Suprapubic skin (tissue), 4 donors: ENCODE measurements at regions not wholly inside any gene's neighbourhood (a gene's known extent, or its start where the extent isn't known, plus 50 kb on each side); places are given as distances from the start of the nearest gene placed in this dataset.

ENCODE experiments used
- DNase-seq, 2 donors: peaks; one replicate each; pipeline ENCODE4 v3.0.0-alpha.2; 2019; ENCODE audit warnings: low spot score in 2 of 2
- H3K27ac ChIP-seq: fragments of 200-600 bp; sonication (generic); one replicate; pipeline ENCODE4 v1.5.1; 2019
- H3K27me3 ChIP-seq: fragments of 200-600 bp; sonication (generic); one replicate; pipeline ENCODE4 v1.5.1; 2019
- H3K36me3 ChIP-seq: fragments of 200-600 bp; sonication (generic); one replicate; pipeline ENCODE4 v1.5.1; 2019
- H3K4me1 ChIP-seq: fragments of 200-600 bp; sonication (generic); one replicate; pipeline ENCODE4 v1.5.1; 2019
- H3K4me3 ChIP-seq: fragments of 200-600 bp; sonication (generic); one replicate; pipeline ENCODE4 v1.5.1; 2019; ENCODE audit warnings: mild to moderate bottlenecking
- H3K9me3 ChIP-seq: fragments of 200-600 bp; sonication (generic); one replicate; pipeline ENCODE4 v1.5.1; 2019
- EP300 ChIP-seq: sonication (generic); formaldehyde crosslinking; IDR thresholded peaks from one replicate; pipeline ENCODE4 v1.6.1; 2017; ENCODE audit warnings: antibody characterized with exemption
- POLR2A ChIP-seq, 2 donors: fragments of 450-650 bp; IDR thresholded peaks; one replicate each; pipeline ENCODE4 v1.6.1; 2017; ENCODE audit warnings: antibody characterized with exemption in 2 of 2, mild to moderate bottlenecking in 2 of 2, moderate library complexity in 2 of 2
- POLR2AphosphoS5 ChIP-seq, 3 donors: sonication (generic); formaldehyde crosslinking; IDR thresholded peaks; one replicate each; pipeline ENCODE4 v1.6.1; 2017; ENCODE audit warnings: antibody characterized with exemption in 3 of 3
- WGBS: methylation state at CpG from one replicate; pipeline ENCODE4 v1.1.5; 2018; 5-methylcytosine and 5-hydroxymethylcytosine counted together
- TF ChIP-seq, protein P1 (sequence below), 2 donors: fragments of 200-600 bp in 1 of 2; fragments of 450-650 bp in 1 of 2; sonication (generic) in 1 of 2; IDR thresholded peaks; one replicate each; pipeline ENCODE4 v1.5.1; 2016 to 2019; ENCODE audit warnings: antibody characterized with exemption in 2 of 2, mild to moderate bottlenecking in 1 of 2, moderate library complexity in 1 of 2

- Histone ChIP-seq H3K9me3 (no peaks in the 10 kb centered on the region), H3K27me3 (no peaks in the 10 kb centered on the region), H3K4me1 (peaks cover 45% of the 10 kb centered on the region), H3K27ac (no peak overlapping the region), H3K36me3 (no peaks in the 10 kb centered on the region), H3K4me3 (no peak overlapping the region)
- DNase-seq: no peak
- 76% methylated on average over 1 of the region's 1 CpG for WGBS
- TF ChIP-seq, protein P1, sequence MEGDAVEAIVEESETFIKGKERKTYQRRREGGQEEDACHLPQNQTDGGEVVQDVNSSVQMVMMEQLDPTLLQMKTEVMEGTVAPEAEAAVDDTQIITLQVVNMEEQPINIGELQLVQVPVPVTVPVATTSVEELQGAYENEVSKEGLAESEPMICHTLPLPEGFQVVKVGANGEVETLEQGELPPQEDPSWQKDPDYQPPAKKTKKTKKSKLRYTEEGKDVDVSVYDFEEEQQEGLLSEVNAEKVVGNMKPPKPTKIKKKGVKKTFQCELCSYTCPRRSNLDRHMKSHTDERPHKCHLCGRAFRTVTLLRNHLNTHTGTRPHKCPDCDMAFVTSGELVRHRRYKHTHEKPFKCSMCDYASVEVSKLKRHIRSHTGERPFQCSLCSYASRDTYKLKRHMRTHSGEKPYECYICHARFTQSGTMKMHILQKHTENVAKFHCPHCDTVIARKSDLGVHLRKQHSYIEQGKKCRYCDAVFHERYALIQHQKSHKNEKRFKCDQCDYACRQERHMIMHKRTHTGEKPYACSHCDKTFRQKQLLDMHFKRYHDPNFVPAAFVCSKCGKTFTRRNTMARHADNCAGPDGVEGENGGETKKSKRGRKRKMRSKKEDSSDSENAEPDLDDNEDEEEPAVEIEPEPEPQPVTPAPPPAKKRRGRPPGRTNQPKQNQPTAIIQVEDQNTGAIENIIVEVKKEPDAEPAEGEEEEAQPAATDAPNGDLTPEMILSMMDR (IDR thresholded peaks at IDR 0.05): no peak
- no peak for TF ChIP-seq POLR2AphosphoS5 (IDR thresholded peaks at IDR 0.05)
- no peak for TF ChIP-seq EP300
- TF ChIP-seq POLR2A (IDR thresholded peaks at IDR 0.05): no peak
Measured at GRCh38 chr14:51392416-51392815, 152.4 kb downstream of the TMX1 start.

- 19% methylated on average over 4 of the region's 4 CpGs for WGBS
- peaks cover 41% of the 10 kb centered on the region for H3K4me1 ChIP-seq
Measured at GRCh38 chr14:51394384-51394783, 154.3 kb downstream of the TMX1 start.

DNA sequence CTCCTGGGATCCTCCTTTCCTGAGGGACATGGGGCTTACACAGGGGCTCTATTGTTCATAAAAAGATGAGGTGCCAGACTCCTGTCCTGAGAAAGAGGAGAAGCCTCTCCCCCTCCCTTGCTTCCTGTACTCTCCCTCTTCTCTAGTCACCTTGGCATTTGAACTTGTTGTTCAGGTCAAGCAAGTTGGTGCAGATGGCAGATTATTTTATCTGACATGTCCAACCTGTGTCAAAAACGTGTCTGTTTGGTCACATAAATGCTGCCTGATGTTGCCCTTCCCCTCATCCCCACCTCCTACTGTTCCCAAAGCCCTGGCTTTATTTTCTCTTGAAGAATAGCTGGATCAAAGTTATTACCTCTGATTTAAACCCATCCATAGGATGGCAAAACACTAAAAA lies 154.8 kb downstream of the TMX1 start:
- no peaks in the 10 kb centered on the region for H3K36me3 ChIP-seq
- H3K4me1 ChIP-seq: peaks cover 41% of the 10 kb centered on the region
- H3K27ac ChIP-seq: peak overlapping the region; percentile 88
- TF ChIP-seq, protein P1 (IDR thresholded peaks at IDR 0.05): no peak
- peak in 1 of 3 donors; percentile 59 for TF ChIP-seq POLR2AphosphoS5 (IDR thresholded peaks at IDR 0.05)
- DNase-seq: no peak
- 8% methylated on average over 1 of the region's 1 CpG for WGBS
- no peak overlapping the region for H3K4me3 ChIP-seq
- H3K27me3 ChIP-seq: no peaks in the 10 kb centered on the region
- no peaks in the 10 kb centered on the region for H3K9me3 ChIP-seq

More at GRCh38 chr14:51394384-51394783, 154.3 kb downstream of the TMX1 start:
- Histone ChIP-seq H3K36me3 (no peaks in the 10 kb centered on the region), H3K4me3 (no peak overlapping the region), H3K27me3 (no peaks in the 10 kb centered on the region), H3K27ac (peak overlapping the region; percentile 88), H3K9me3 (no peaks in the 10 kb centered on the region)
- DNase-seq: no peak
- TF ChIP-seq, protein P1 (IDR thresholded peaks at IDR 0.05): no peak
- TF ChIP-seq EP300 (no peak), POLR2AphosphoS5 (IDR thresholded peaks at IDR 0.05) (no peak), POLR2A (IDR thresholded peaks at IDR 0.05) (no peak)

DNA sequence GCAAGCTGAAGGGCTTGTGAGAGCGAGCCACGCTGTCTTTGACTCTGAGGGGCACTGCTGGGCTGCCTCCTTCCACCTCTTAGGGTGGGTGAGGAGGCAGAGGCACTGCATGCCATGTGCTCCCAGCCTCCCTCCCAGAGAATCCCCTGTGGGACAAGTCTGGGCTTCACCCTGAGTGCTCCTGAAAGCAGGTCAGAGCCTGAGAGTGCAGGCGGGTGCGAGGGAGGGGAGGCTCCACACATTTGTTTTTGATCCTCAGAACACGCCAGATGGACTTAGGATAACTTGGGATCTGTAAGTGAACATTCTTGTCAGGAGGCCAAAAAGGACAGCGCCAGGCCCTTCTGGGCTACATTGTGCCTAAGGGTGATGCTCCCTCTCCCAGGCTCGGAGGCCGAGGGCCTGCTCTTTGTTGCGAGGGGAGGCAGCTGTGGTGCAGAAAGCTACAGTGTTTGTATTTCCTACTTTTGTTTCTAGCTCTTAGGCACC lies 155.4 kb downstream of the TMX1 start:
- Histone ChIP-seq H3K36me3 (no peaks in the 10 kb centered on the region), H3K9me3 (no peaks in the 10 kb centered on the region), H3K4me3 (no peak overlapping the region), H3K4me1 (peaks cover 48% of the 10 kb centered on the region), H3K27me3 (no peaks in the 10 kb centered on the region), H3K27ac (peak overlapping the region; percentile 88)
- peak; percentile 81 to 84 for DNase-seq
- WGBS: 22% methylated on average over 9 of the region's 9 CpGs
- TF ChIP-seq EP300 (no peak), POLR2AphosphoS5 (IDR thresholded peaks at IDR 0.05) (peak in 1 of 3 donors; percentile 56)

DNA sequence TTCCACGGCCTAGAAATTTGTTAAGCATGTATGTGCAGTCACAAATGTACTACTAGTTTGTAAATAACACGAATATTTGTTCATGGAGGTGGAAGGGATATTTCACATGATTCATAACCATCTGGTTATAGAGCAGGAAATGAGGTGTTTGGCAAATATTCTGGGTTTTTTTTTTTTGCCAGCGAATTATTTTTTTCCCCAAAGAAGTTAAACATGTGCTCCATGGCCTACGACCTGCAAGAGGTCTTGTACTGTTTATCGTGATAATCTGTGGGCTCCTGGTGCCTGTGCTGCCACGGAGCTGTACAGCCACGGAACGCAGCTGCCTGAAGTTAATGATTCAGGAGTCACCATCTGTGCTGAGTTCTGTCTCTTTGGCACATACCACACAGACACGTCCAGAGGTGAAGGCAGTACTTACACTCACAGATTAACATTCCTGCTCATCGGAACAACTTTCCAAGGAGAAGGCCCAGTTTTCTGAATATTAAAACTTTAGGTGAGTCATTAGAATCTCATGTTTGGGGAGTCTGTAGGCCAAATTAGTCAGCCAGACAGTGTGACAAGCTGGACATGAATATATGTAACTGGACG lies 156.3 kb downstream of the TMX1 start:
- Histone ChIP-seq H3K27ac (peak overlapping the region; percentile 88), H3K9me3 (no peaks in the 10 kb centered on the region), H3K4me1 (peaks cover 57% of the 10 kb centered on the region), H3K4me3 (no peak overlapping the region), H3K36me3 (no peaks in the 10 kb centered on the region), H3K27me3 (no peaks in the 10 kb centered on the region)
- 20% methylated on average over 11 of the region's 11 CpGs for WGBS
- peak in 1 of 3 donors; percentile 30 for TF ChIP-seq POLR2AphosphoS5 (IDR thresholded peaks at IDR 0.05)
- no peak for TF ChIP-seq POLR2A (IDR thresholded peaks at IDR 0.05)
- no peak for DNase-seq

DNA sequence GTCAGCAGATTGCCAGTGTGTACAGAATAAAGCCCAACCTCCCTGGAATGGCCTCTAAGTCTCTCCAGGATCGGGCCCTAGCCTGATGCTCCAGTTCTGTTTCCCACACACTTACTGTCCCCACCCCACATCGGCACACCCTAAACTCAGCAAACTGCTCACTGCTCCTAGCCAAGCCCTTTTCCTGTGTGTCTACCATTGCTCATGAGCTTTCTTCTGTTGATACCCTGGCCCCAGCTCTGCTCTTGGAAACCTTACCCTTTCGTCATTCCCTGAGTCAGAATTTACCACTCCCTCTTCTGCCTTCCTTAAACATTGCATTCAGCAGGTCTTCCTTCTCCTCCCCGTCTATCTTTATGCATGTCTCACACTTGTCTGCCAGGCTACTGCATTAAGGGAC lies 158.9 kb downstream of the TMX1 start:
- Histone ChIP-seq H3K27me3 (no peaks in the 10 kb centered on the region), H3K4me3 (no peak overlapping the region), H3K9me3 (no peaks in the 10 kb centered on the region), H3K4me1 (peaks cover 59% of the 10 kb centered on the region), H3K27ac (peak overlapping the region; percentile 52), H3K36me3 (no peaks in the 10 kb centered on the region)
- TF ChIP-seq POLR2AphosphoS5 (IDR thresholded peaks at IDR 0.05): peak in 1 of 3 donors; percentile 31
- TF ChIP-seq POLR2A (IDR thresholded peaks at IDR 0.05): no peak
- TF ChIP-seq, protein P1 (IDR thresholded peaks at IDR 0.05): no peak
- no peak for TF ChIP-seq EP300
- 34% methylated on average over 4 of the region's 4 CpGs for WGBS
- DNase-seq: no peak
